ENCODE measurements at regions not wholly inside any gene's neighbourhood (a gene's known extent, or its start where the extent isn't known, plus 50 kb on each side); places are given as distances from the start of the nearest gene placed in this dataset.
"Not testable (repeated sequence)": the region's sequence is repeated elsewhere in the genome, so short reads cannot be mapped to it uniquely, and the experiment has no call there.

- DNase-seq (ENCODE audit: low read depth, low spot score); H3K27ac ChIP-seq: not testable (repeated sequence)
These were observed 203.4 kb downstream of the DSC3 start for GRCh38 chr18:30839056-30839561.

- H3K27ac ChIP-seq, result no peak overlapping the region
- DNase-seq (ENCODE audit: low read depth, low spot score), result peak; percentile 8
These were observed 213.8 kb downstream of the DSC3 start for GRCh38 chr18:30828700-30829099.

GRCh38 chr18:30819619-30820018, 222.9 kb downstream of the DSC3 start:
- H3K27ac ChIP-seq, result no peak overlapping the region
- DNase-seq (ENCODE audit: low read depth, low spot score), result no peak

GRCh38 chr18:30814446-30814845, 228.1 kb downstream of the DSC3 start:
- DNase-seq (ENCODE audit: low read depth, low spot score), result no peak
- H3K27ac ChIP-seq, result no peak overlapping the region

GRCh38 chr18:30811580-30811979, 231.0 kb downstream of the DSC3 start:
- no peak overlapping the region for H3K27ac ChIP-seq
- DNase-seq (ENCODE audit: low read depth, low spot score), result no peak

- DNase-seq (ENCODE audit: low read depth, low spot score), result no peak
- no peak overlapping the region for H3K27ac ChIP-seq
These were observed 232.0 kb downstream of the DSC3 start for GRCh38 chr18:30810580-30810979.

- no peak for DNase-seq (ENCODE audit: low read depth, low spot score)
- no peak overlapping the region for H3K27ac ChIP-seq
These were observed 235.7 kb downstream of the DSC3 start for GRCh38 chr18:30806823-30807222.

GRCh38 chr18:30800800-30801199, 241.7 kb downstream of the DSC3 start:
- H3K27ac ChIP-seq, result no peak overlapping the region
- DNase-seq (ENCODE audit: low read depth, low spot score), result no peak

- no peak overlapping the region for H3K27ac ChIP-seq
- no peak for DNase-seq (ENCODE audit: low read depth, low spot score)
These were observed 250.5 kb downstream of the DSC3 start for GRCh38 chr18:30792051-30792450.

GRCh38 chr18:30788411-30788991, 254.0 kb downstream of the DSC3 start:
- H3K27ac ChIP-seq; DNase-seq (ENCODE audit: low read depth, low spot score): not testable (repeated sequence)

GRCh38 chr18:30787410-30787809, 255.1 kb downstream of the DSC3 start:
- no peak for DNase-seq (ENCODE audit: low read depth, low spot score)
- no peak overlapping the region for H3K27ac ChIP-seq

GRCh38 chr18:30781601-30782000, 260.9 kb downstream of the DSC3 start:
- no peak for DNase-seq (ENCODE audit: low read depth, low spot score)
- no peak overlapping the region for H3K27ac ChIP-seq

GRCh38 chr18:30775629-30776028, 266.9 kb downstream of the DSC3 start:
- no peak for DNase-seq (ENCODE audit: low read depth, low spot score)
- no peak overlapping the region for H3K27ac ChIP-seq

- not testable (repeated sequence) for H3K27ac ChIP-seq; DNase-seq (ENCODE audit: low read depth, low spot score)
These were observed 270.4 kb downstream of the DSC3 start for GRCh38 chr18:30772170-30772569.

GRCh38 chr18:30766053-30766452, 276.5 kb downstream of the DSC3 start:
- H3K27ac ChIP-seq, result no peak overlapping the region
- no peak for DNase-seq (ENCODE audit: low read depth, low spot score)

GRCh38 chr18:30765247-30765646, 277.3 kb downstream of the DSC3 start:
- DNase-seq (ENCODE audit: low read depth, low spot score), result no peak
- H3K27ac ChIP-seq, result no peak overlapping the region

- H3K27ac ChIP-seq, result no peak overlapping the region
- no peak for DNase-seq (ENCODE audit: low read depth, low spot score)
These were observed 278.6 kb downstream of the DSC3 start for GRCh38 chr18:30763902-30764350.

GRCh38 chr18:30754846-30755245, 287.7 kb downstream of the DSC3 start:
- no peak overlapping the region for H3K27ac ChIP-seq
- DNase-seq (ENCODE audit: low read depth, low spot score), result no peak

GRCh38 chr18:30748541-30748940, 294.0 kb downstream of the DSC3 start:
- DNase-seq (ENCODE audit: low read depth, low spot score), result no peak

GRCh38 chr18:30746224-30746623, 296.3 kb downstream of the DSC3 start:
- H3K27ac ChIP-seq, result no peak overlapping the region
- no peak for DNase-seq (ENCODE audit: low read depth, low spot score)

More at GRCh38 chr18:30748541-30748940, 294.0 kb downstream of the DSC3 start:
- H3K27ac ChIP-seq, result no peak overlapping the region

GRCh38 chr18:30743033-30743432, 299.5 kb downstream of the DSC3 start:
- no peak overlapping the region for H3K27ac ChIP-seq
- no peak for DNase-seq (ENCODE audit: low read depth, low spot score)

- no peak for DNase-seq (ENCODE audit: low read depth, low spot score)
- H3K27ac ChIP-seq, result no peak overlapping the region
These were observed 311.6 kb downstream of the DSC3 start for GRCh38 chr18:30730915-30731314.
